ENCODE measurements at regions not wholly inside any gene's neighbourhood (a gene's known extent, or its start where the extent isn't known, plus 50 kb on each side); places are given as distances from the start of the nearest gene placed in this dataset.

DNA sequence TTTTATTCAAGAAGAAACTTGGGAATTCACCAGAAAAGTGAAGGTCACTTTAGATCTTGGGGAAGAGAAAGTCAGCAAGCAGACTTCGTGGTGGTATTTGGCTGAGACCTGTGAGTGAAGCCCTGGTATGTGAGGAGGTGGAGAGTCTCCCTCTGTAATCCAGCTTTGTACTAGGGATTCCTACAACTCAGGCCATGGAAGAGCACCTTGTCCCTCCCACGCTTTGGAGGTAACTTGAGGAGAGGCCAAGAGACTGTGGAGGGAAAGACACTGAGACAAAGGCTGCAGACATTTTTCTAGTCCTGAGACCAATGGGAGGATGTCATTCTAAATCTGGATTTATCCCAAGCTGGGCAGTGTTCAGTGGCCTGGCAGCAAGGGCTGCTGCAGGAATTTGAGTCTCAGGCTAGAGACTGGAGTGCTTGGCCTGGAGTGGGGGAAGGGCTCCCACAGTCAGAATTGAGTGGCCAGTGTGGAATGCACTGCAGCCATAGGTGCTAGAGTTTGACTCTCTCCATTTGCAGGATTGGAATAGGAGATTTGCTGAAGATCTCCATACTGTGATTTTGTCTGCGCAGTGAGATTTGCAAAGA lies 219.0 kb downstream of the ACTR3 start:
- 56 to 70% (median 68%) methylated on average over 3 of the region's 3 CpGs for WGBS, 5 donors
- no peaks in the 10 kb centered on the region for H3K36me3 ChIP-seq
- intact Hi-C loops (cut with DNase I; ENCODE audit: low total_unique reads) = no loop called here
- TF ChIP-seq POLR2A (IDR thresholded peaks at IDR 0.05) = no peak
- no peak for TF ChIP-seq POLR2AphosphoS5 (IDR thresholded peaks at IDR 0.05)
- TF ChIP-seq, protein P1, sequence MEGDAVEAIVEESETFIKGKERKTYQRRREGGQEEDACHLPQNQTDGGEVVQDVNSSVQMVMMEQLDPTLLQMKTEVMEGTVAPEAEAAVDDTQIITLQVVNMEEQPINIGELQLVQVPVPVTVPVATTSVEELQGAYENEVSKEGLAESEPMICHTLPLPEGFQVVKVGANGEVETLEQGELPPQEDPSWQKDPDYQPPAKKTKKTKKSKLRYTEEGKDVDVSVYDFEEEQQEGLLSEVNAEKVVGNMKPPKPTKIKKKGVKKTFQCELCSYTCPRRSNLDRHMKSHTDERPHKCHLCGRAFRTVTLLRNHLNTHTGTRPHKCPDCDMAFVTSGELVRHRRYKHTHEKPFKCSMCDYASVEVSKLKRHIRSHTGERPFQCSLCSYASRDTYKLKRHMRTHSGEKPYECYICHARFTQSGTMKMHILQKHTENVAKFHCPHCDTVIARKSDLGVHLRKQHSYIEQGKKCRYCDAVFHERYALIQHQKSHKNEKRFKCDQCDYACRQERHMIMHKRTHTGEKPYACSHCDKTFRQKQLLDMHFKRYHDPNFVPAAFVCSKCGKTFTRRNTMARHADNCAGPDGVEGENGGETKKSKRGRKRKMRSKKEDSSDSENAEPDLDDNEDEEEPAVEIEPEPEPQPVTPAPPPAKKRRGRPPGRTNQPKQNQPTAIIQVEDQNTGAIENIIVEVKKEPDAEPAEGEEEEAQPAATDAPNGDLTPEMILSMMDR (IDR thresholded peaks at IDR 0.05 in 8 of 11, conservative IDR thresholded peaks at IDR 0.05 in 3 of 11) = no peak
- DNase-seq = no peak
- no peak overlapping the region for H3K27ac ChIP-seq
- H3K4me1 ChIP-seq = no peaks in the 10 kb centered on the region
- peaks cover 6 to 28% (median 19%) of the 10 kb centered on the region in 8 donors for H3K9me3 ChIP-seq
- no peak overlapping the region for H3K4me3 ChIP-seq
- peaks cover 0 to 13% (median 0%) of the 10 kb centered on the region in 7 donors for H3K27me3 ChIP-seq (replicated peaks in 1 of 7)

DNA sequence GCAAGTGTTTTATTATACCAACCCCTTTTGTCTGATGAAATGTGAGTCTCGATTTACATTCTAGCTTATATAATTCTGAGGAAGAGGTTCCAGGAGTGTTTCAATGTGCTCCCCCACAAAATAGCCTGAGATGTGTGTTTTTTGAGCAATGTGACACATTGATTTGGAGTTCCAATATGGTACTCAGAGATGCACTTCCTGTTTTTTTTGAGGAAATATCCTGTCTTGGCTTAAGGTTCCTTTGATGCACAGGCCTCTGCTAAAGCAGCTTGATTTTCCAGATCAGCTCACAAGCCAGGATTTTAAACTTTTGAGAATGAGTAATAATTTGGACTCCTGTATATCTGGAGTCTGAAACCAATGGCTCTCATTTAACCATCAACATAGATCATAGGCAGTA lies 221.4 kb downstream of the ACTR3 start:
- no peak overlapping the region for H3K27ac ChIP-seq
- peaks cover 0 to 17% (median 0%) of the 10 kb centered on the region in 7 donors for H3K27me3 ChIP-seq (replicated peaks in 1 of 7)
- 79 to 95% (median 94%) methylated on average over 1 of the region's 1 CpG for WGBS, 5 donors
- TF ChIP-seq, protein P1 (IDR thresholded peaks at IDR 0.05 in 8 of 11, conservative IDR thresholded peaks at IDR 0.05 in 3 of 11) = no peak
- TF ChIP-seq POLR2A (IDR thresholded peaks at IDR 0.05) (no peak), POLR2AphosphoS5 (IDR thresholded peaks at IDR 0.05) (no peak)
- no peak for DNase-seq
- no peaks in the 10 kb centered on the region for H3K4me1 ChIP-seq
- intact Hi-C loops (cut with DNase I; ENCODE audit: low total_unique reads) = no loop called here
- H3K4me3 ChIP-seq = no peak overlapping the region
- peaks cover 0 to 4% (median 0%) of the 10 kb centered on the region in 8 donors for H3K9me3 ChIP-seq
- H3K36me3 ChIP-seq = no peaks in the 10 kb centered on the region

DNA sequence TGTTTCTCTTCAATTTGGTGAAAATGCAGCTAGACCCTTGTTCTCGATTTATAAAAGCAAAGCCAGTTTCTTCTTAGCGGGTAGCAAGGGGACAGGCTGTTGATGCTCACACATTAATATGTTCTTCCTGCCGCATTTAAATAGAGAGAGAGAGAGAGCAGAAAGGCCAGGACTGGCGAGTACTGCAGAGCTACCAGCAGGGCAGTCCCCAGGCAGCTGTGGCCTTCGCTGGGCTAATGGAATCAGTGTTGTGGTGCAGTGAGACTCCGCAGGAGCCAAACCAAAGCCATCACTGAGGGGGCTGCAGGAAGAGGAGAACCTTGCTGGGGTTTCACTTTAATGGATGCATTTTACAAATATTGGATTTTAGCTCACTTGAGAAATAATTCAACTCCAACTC lies 223.6 kb downstream of the ACTR3 start:
- no peaks in the 10 kb centered on the region for H3K36me3 ChIP-seq
- 73 to 78% (median 76%) methylated on average over 6 of the region's 6 CpGs for WGBS, 5 donors

DNA sequence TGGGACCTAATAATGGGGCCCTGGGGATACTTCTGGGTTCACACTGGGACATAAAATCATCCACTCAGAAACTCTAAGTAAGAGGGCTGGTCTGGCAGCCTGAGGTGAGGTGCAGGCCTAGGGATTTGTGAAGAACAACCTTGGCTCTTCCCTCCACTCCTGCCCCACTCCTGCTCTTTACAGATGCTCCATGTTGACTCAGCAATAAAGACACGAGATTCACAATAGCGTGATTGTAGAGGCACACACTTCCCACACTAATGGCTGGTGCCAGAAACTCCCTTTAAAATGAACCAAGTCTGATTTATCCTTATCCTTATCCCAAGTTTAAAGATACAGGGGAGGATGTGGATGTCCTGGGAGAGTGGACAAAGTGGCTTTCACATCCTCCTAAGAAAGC lies 228.2 kb downstream of the ACTR3 start:
- DNase-seq = no peak
- Histone ChIP-seq H3K27me3 (replicated peaks in 1 of 7) (peaks cover 0 to 17% (median 0%) of the 10 kb centered on the region in 7 donors), H3K9me3 (no peaks in the 10 kb centered on the region), H3K4me1 (no peaks in the 10 kb centered on the region), H3K27ac (no peak overlapping the region), H3K36me3 (no peaks in the 10 kb centered on the region), H3K4me3 (no peak overlapping the region)
- WGBS, 5 donors = 58 to 83% (median 81%) methylated on average over 2 of the region's 2 CpGs
- intact Hi-C loops (cut with DNase I; ENCODE audit: low total_unique reads) = no loop called here
- TF ChIP-seq, protein P1 (IDR thresholded peaks at IDR 0.05 in 8 of 11, conservative IDR thresholded peaks at IDR 0.05 in 3 of 11) = no peak
- TF ChIP-seq POLR2A (IDR thresholded peaks at IDR 0.05) = no peak
- TF ChIP-seq POLR2AphosphoS5 (IDR thresholded peaks at IDR 0.05) = no peak

More for the DNA sequence above, 223.6 kb downstream of the ACTR3 start:
- Histone ChIP-seq H3K4me1 (no peaks in the 10 kb centered on the region), H3K4me3 (no peak overlapping the region), H3K27ac (no peak overlapping the region), H3K27me3 (replicated peaks in 1 of 7) (peaks cover 0 to 27% (median 0%) of the 10 kb centered on the region in 7 donors), H3K9me3 (no peaks in the 10 kb centered on the region)
- no peak for DNase-seq
- intact Hi-C loops (cut with DNase I; ENCODE audit: low total_unique reads) = no loop called here
- TF ChIP-seq, protein P1 (IDR thresholded peaks at IDR 0.05 in 8 of 11, conservative IDR thresholded peaks at IDR 0.05 in 3 of 11) = no peak
- TF ChIP-seq POLR2A (IDR thresholded peaks at IDR 0.05) = no peak
- TF ChIP-seq POLR2AphosphoS5 (IDR thresholded peaks at IDR 0.05) = no peak
